DMS153 (cell line): ENCODE measurements at regions not wholly inside any gene's neighbourhood (a gene's known extent, or its start where the extent isn't known, plus 50 kb on each side); places are given as distances from the start of the nearest gene placed in this dataset.

Experiments
- DNase-seq: peaks from one replicate; lab custom pipeline; 2025; lab: John Stamatoyannopoulos, UW

GRCh38 chr10:129369566-129369965 is 97.5 kb upstream of the MGMT start:
- DNase-seq = no peak

- no peak for DNase-seq
Measured at GRCh38 chr10:129371541-129371940, 95.5 kb upstream of the MGMT start.

GRCh38 chr10:129372172-129372571 is 94.9 kb upstream of the MGMT start:
- no peak for DNase-seq

GRCh38 chr10:129373231-129373630 is 93.8 kb upstream of the MGMT start:
- DNase-seq = no peak

- DNase-seq = no peak
Measured at GRCh38 chr10:129373718-129374117, 93.3 kb upstream of the MGMT start.

DNA sequence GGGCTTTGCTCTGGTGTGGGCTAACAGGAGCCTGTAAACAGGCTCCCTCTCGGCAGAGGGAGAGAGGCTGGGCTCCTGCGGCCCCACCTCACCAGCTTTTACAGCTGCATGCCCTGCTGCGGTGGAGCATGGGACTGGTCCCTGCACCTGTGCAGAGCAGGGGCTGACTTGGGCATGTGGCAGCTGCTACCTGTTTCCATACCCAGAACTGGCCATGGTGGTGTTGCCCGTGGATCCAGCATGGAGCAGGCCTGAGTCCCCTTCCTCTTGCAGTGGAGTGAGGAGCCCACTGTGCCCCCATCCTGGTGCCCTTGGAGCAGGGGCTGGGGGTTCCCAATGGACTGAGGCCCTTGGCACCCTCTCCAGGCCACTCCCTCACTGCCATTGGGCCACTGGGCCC is 91.9 kb upstream of the MGMT start:
- DNase-seq = no peak

DNA sequence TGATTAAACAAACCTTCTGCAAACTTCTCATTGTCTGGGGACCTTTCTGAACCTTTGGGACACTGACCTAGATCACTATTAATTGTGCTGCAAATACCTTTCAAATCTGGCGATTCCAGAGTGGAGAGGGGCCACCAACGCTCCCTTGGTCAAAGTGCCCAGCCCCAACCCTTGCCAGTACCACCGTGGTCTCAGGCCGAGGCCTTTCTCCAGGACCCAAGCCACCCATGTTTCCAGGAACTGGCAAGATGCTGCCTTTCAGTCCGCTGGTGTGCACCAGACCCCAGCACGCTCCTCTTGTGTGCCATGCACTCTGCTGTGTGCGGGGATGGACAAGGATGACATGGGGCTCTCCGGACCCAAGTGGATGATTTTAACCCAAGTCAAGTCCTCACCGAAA is 91.1 kb upstream of the MGMT start:
- no peak for DNase-seq

DNA sequence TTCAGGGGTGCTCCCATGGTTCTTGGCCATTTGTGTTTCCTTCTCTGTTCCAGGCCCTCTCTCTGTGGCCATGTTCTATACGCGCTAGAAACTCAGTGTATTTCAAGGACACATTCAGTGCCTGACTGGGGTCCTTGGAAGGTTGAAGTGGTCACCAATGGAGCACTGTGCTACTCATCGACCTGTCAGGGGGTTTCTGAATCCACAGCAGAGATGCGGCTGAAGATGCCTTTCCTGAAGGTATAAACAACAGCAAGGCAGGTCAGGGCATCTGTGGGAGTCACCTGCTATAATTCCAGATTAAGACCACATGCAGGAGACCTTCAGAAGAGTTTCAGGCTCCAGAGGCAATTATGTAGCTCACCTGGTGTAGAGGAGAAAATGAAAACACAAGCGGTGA is 86.8 kb upstream of the MGMT start:
- no peak for DNase-seq

- DNase-seq = no peak
Measured at GRCh38 chr10:129381741-129382140, 85.3 kb upstream of the MGMT start.

DNA sequence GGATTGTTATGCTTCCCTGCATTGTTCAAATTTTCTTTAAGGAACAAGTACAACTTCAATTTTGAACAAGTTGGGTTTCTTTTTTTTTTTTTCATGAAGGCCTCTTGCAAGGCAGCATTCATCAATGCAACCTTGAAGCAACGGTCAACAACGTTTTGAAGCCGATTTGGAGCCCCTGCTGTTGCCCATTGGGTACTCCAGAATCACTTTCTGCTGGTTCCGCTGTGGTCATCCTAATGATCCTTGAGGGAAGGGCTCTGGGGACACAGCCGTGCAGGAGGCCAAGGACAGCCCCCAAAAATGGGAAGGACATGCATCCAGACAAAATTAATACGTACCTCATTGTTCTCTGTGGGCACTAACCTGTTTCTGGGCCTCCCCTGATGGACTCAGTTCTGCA is 84.6 kb upstream of the MGMT start:
- no peak for DNase-seq

DNA sequence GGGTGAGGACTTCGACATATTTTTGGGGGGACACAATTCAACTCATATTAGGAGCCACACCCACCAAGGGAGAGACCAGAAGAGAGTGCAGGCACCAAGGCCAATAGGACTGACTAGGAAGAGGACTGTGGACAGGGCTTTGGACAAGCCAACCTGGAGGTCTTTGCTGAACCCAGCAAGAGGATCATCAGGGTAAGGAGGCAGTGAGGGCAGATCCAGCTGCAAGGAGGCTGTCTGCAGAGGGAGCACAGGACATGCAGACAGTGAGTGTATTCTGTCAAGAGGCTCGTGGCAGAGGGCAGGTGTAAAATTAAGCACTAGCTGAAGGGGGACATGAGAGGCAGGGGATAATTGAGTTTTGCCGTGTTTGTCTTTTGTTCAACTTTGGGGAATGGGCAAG is 83.4 kb upstream of the MGMT start:
- DNase-seq = no peak

DNA sequence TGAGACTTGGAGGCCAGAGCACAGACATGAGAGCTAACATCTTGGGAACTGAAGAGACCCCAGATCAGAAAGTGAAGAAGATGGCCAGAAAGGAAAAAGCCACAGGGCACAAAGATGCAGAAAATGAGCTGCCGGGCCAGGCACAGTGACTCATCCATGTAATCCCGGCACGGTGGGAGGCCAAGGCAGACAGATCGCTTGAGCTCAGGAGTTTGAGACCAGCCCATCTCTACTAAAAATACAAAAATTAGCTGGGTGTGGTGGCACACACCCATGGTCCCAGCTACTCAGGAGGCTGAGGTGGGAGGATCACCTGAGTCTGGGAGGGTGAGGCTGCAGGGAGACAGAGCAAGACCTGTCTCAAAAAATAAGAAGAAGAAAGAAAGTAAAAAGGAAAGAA is 81.4 kb upstream of the MGMT start:
- DNase-seq = no peak

DNA sequence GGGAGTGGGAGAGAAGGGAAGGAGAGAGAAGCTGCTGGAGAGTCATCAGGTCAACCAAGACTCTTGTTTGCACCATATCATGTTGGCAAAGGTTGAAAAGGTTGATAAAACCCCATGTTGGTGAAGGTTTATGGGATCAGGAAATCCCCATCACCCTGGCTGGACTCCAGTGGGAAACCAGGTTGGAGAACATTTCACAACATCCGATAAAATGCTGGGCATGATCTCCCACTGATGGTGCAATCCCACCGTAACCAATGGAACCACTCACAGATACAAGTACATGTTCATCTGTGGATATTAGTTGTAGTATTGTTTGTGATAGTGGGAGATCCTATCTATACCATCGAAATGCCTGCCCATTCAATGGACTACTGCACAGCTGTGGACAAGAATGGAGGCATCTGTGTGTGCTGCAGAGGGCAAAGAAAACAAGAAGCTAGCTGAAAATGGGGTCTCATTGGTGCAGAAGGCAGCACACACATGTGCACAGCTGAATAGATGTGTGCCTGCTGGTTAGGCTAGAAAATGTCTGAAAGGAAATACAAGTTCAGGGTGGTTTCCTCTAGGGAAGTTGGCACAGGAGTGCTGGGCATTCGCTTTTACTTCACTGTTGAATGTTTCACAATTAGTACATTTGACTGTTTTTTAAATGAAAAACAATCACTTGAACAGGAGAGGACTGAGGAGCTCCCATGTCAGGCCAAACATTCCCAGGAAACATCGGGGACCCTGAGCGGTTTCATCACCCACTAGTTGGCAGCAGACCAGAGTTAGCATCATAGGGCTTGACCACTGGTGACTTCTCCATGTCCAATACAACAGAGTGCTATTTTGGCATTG is 80.4 kb upstream of the MGMT start:
- DNase-seq = no peak

- DNase-seq = no peak
Measured at GRCh38 chr10:129387258-129387525, 79.8 kb upstream of the MGMT start.

DNA sequence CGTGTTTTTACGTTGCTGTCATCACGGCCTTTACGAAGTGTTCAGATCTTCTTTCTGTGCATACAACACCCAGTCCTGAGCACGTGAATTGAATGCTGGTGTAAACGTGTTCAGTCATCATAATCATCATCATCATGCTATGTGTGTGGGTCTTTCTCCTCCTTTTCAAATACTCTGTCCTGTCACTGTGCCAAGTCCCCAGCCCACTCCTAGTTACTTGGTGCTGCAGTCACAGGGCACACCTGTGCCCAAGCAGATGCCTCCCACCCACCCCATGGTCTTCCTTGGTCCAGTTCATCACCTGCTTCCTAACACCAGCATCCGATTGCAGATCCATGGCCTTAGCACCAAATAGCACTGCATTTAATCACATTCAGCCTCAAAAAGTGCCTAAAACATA is 78.6 kb upstream of the MGMT start:
- no peak for DNase-seq

DNA sequence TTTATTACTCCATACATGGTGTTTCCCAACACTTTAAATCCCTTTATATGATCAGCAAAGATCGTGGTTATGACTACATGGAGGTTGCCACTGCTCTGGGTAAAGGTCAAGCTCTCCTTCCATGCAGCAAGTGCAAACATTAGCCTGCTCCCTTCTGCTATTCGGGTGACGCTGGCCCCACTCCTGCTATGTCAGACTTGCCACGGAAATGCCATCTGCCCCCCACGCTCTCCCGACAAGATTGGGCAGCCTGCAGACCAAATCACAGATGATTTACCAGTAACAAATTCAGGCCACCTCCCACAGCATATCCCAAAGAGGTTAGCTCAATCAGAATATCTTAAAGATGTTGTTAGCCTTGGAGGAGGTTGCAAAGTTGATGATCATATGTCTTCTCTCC is 77.8 kb upstream of the MGMT start:
- no peak for DNase-seq

DNA sequence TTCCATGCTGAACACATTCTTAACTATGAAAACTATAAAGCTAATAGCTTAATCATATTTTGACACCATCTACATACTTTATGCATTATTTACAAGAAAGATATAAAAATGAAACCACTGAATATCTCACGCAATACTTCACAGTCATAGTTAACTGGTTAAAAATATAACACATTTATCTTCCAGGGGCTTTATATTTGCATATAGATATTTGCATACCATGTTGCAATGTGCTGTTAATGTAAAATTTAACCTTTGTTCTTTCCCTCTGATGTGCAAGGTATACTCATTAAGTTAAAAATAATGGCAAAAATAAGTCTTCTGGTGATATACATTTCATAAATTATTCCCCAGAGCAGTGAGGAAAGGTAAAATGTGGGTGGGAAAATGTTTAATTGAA is 76.9 kb upstream of the MGMT start:
- DNase-seq = no peak

DNA sequence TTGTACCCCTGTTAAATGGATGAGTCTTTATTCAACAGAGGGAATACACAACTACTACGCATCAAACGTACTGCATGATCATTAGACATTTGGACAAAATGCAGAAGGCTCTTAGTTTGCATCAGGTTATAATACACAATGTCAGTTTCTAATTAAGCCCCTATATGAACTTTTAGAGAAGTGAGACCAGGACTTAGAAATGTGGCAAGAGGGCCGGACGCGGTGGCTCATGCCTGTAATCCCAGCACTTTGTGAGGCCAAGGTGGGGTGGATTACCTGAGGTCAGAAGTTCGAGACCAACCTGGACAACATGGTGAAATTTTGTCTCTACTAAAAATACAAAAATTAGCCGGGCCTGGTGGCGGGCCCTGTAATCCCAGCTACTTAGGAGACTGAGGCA is 76.3 kb upstream of the MGMT start:
- no peak for DNase-seq

DNA sequence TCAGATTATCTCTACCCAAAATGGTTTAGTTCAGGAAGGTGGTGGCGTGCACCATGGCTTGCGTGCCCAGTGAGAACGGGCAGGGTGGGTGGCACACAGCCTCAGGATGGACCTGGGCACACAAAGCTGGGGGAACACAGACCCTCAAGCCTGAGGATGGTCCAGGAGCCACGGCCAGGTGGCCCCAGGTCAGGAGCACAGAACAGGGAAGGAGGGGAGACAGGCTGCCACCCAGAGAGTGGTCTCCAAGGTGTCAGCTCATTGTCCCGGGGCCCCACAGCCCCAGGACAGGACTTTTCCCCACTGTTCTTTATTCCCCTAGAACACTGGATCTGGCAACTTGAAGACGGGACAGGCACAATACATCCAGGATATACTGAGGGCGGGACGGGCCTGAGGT is 75.6 kb upstream of the MGMT start:
- DNase-seq = no peak

- no peak for DNase-seq
Measured at GRCh38 chr10:129392855-129393254, 74.2 kb upstream of the MGMT start.

GRCh38 chr10:129393812-129394211 is 73.2 kb upstream of the MGMT start:
- DNase-seq = no peak

GRCh38 chr10:129394518-129395328 is 72.3 kb upstream of the MGMT start:
- no peak for DNase-seq

DNA sequence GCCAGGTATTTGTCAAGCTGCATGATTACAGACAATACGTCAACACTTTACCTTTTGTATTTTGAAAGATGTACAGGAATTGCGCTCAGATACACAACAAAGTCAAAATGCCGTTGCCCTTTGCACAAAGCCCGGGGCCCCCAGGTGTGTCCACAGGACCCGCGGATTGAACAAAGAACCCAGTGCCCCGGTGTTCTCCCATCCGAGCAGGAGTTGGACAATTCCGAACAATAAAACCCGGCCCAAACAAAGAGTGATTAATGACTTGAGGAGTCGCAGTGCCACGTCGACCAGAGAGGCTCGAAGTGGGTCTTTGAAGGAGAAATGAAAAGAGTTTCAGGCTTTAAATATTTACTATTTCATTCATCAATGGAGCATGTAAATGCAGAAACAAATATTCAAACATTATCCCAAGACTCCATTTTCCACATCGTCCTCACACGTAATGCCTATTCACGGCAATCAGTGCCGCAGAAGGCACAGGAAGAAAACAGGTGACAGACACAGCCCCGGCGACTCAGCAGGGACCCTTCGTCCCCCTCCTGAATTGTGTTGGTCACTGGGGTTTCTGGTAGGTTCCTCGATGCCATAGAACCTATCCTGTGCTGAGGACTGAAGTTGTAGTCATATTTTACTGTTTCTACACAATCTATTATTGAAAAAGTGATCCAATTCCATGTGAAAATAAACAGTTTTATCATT is 70.9 kb upstream of the MGMT start:
- no peak for DNase-seq
